ENCODE measurements at regions not wholly inside any gene's neighbourhood (a gene's known extent, or its start where the extent isn't known, plus 50 kb on each side); places are given as distances from the start of the nearest gene placed in this dataset.

- Histone ChIP-seq H3K27ac (ENCODE audit: low read depth, low read length) (no peak overlapping the region), H4K20me1 (ENCODE audit: control insufficient read depth, insufficient read depth, low read depth, low read length) (no peaks in the 10 kb centered on the region), H3K27me3 (ENCODE audit: control insufficient read depth, low read length) (no peaks in the 10 kb centered on the region), H3K79me2 (ENCODE audit: control insufficient read depth, low read length) (no peaks in the 10 kb centered on the region), H3K9me2 (replicated peaks; ENCODE audit: control insufficient read depth, low read length) (no peaks in the 10 kb centered on the region), H3K4me3 (ENCODE audit: low read length) (no peak overlapping the region), H3K36me3 (ENCODE audit: control insufficient read depth, low read length) (no peaks in the 10 kb centered on the region), H3K4me1 (ENCODE audit: control insufficient read depth, low read length) (no peaks in the 10 kb centered on the region), H3F3A (ENCODE audit: control insufficient read depth, insufficient read depth) (no peaks in the 10 kb centered on the region), H3K9me3 (ENCODE audit: control insufficient read depth, insufficient read depth, low read length) (no peaks in the 10 kb centered on the region), H3K4me2 (ENCODE audit: low read length) (no peak overlapping the region)
- no peak for TF ChIP-seq EZH2phosphoT487 (IDR thresholded peaks at IDR 0.05; ENCODE audit: borderline replicate concordance, low read length)
- TF ChIP-seq CTCF (IDR thresholded peaks at IDR 0.05; ENCODE audit: low read depth, low read length, poor library complexity, severe bottlenecking), result no peak
Measured at GRCh38 chr13:53158201-53158600, 129.6 kb downstream of the OLFM4 start.

- Histone ChIP-seq H3K4me3 (ENCODE audit: low read length) (no peak overlapping the region), H3F3A (ENCODE audit: control insufficient read depth, insufficient read depth) (no peaks in the 10 kb centered on the region), H3K79me2 (ENCODE audit: control insufficient read depth, low read length) (no peaks in the 10 kb centered on the region), H3K9me2 (replicated peaks; ENCODE audit: control insufficient read depth, low read length) (no peaks in the 10 kb centered on the region), H3K36me3 (ENCODE audit: control insufficient read depth, low read length) (no peaks in the 10 kb centered on the region), H3K4me2 (ENCODE audit: low read length) (no peak overlapping the region), H4K20me1 (ENCODE audit: control insufficient read depth, insufficient read depth, low read depth, low read length) (no peaks in the 10 kb centered on the region), H3K27me3 (ENCODE audit: control insufficient read depth, low read length) (no peaks in the 10 kb centered on the region), H3K4me1 (ENCODE audit: control insufficient read depth, low read length) (no peaks in the 10 kb centered on the region), H3K27ac (ENCODE audit: low read depth, low read length) (no peak overlapping the region), H3K9me3 (ENCODE audit: control insufficient read depth, insufficient read depth, low read length) (no peaks in the 10 kb centered on the region)
- TF ChIP-seq CTCF (IDR thresholded peaks at IDR 0.05; ENCODE audit: low read depth, low read length, poor library complexity, severe bottlenecking), result no peak
- TF ChIP-seq EZH2phosphoT487 (IDR thresholded peaks at IDR 0.05; ENCODE audit: borderline replicate concordance, low read length), result no peak
Measured at GRCh38 chr13:53159431-53159830, 130.8 kb downstream of the OLFM4 start.

- TF ChIP-seq CTCF (IDR thresholded peaks at IDR 0.05; ENCODE audit: low read depth, low read length, poor library complexity, severe bottlenecking) (no peak), EZH2phosphoT487 (IDR thresholded peaks at IDR 0.05; ENCODE audit: borderline replicate concordance, low read length) (no peak)
- H3K4me3 ChIP-seq (ENCODE audit: low read length), result no peak overlapping the region
- H3F3A ChIP-seq (ENCODE audit: control insufficient read depth, insufficient read depth), result no peaks in the 10 kb centered on the region
- H3K36me3 ChIP-seq (ENCODE audit: control insufficient read depth, low read length), result no peaks in the 10 kb centered on the region
- H3K9me3 ChIP-seq (ENCODE audit: control insufficient read depth, insufficient read depth, low read length), result no peaks in the 10 kb centered on the region
- no peaks in the 10 kb centered on the region for H3K79me2 ChIP-seq (ENCODE audit: control insufficient read depth, low read length)
- no peaks in the 10 kb centered on the region for H3K27me3 ChIP-seq (ENCODE audit: control insufficient read depth, low read length)
- no peaks in the 10 kb centered on the region for H3K4me1 ChIP-seq (ENCODE audit: control insufficient read depth, low read length)
- no peaks in the 10 kb centered on the region for H4K20me1 ChIP-seq (ENCODE audit: control insufficient read depth, insufficient read depth, low read depth, low read length)
- H3K4me2 ChIP-seq (ENCODE audit: low read length), result no peak overlapping the region
- no peak overlapping the region for H3K27ac ChIP-seq (ENCODE audit: low read depth, low read length)
- no peaks in the 10 kb centered on the region for H3K9me2 ChIP-seq (replicated peaks; ENCODE audit: control insufficient read depth, low read length)
Measured at GRCh38 chr13:53160211-53160610, 131.6 kb downstream of the OLFM4 start.

GRCh38 chr13:53161251-53161650 lies 132.6 kb downstream of the OLFM4 start:
- H3K9me3 ChIP-seq (ENCODE audit: control insufficient read depth, insufficient read depth, low read length), result no peaks in the 10 kb centered on the region
- no peaks in the 10 kb centered on the region for H3K4me1 ChIP-seq (ENCODE audit: control insufficient read depth, low read length)
- no peaks in the 10 kb centered on the region for H3K36me3 ChIP-seq (ENCODE audit: control insufficient read depth, low read length)
- H3K27ac ChIP-seq (ENCODE audit: low read depth, low read length), result no peak overlapping the region
- no peaks in the 10 kb centered on the region for H3F3A ChIP-seq (ENCODE audit: control insufficient read depth, insufficient read depth)
- H3K4me3 ChIP-seq (ENCODE audit: low read length), result no peak overlapping the region
- no peaks in the 10 kb centered on the region for H3K79me2 ChIP-seq (ENCODE audit: control insufficient read depth, low read length)
- no peak overlapping the region for H3K4me2 ChIP-seq (ENCODE audit: low read length)
- no peaks in the 10 kb centered on the region for H3K9me2 ChIP-seq (replicated peaks; ENCODE audit: control insufficient read depth, low read length)
- H3K27me3 ChIP-seq (ENCODE audit: control insufficient read depth, low read length), result no peaks in the 10 kb centered on the region
- no peak for TF ChIP-seq CTCF (IDR thresholded peaks at IDR 0.05; ENCODE audit: low read depth, low read length, poor library complexity, severe bottlenecking)
- TF ChIP-seq EZH2phosphoT487 (IDR thresholded peaks at IDR 0.05; ENCODE audit: borderline replicate concordance, low read length), result no peak
- no peaks in the 10 kb centered on the region for H4K20me1 ChIP-seq (ENCODE audit: control insufficient read depth, insufficient read depth, low read depth, low read length)
